ENCODE measurements at regions not wholly inside any gene's neighbourhood (a gene's known extent, or its start where the extent isn't known, plus 50 kb on each side); places are given as distances from the start of the nearest gene placed in this dataset.

DNA sequence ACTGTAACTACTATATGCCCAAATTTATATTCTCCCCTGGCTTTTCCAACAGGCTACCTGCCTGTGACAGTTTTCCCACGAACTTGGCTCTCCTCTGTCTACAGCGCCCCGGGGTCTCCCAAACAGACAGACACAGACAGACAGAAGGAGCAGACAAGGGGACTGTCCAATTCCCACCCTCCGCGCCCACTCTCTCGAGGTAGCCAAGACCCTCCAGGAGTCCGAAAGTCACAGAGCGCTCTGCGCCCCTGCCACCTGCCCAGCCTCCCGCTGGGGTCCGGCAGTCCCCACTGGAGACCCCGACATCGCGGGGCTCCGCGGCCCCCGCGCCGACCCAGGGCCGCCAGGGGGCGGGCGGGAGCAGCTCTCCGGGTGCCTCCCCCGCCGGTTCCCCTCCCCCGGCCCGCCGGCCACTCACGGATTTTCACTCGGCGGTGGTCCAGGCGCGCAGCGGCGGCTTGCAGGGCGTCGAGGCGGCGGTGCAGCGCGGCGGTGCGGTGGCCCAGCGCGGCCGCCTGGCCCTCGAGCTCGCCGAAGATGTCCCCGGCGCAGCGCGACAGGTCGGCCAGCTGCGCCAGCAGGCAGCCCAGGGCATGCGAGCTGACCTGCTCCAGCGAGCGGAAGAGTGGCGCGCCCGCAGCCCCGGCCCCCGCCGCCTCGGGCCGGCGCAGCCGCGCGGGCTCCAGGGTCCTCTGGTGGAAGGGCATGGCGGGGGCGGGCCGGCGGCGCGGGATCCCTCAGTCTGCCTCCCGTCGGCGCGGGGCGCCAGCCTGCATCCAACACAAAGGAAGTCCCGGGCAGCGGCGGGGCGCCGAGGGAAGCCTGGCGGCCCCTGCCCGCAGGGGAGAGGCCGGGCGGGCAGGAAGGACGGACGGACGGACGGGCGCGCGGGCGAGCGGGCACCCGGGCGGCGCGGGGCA is 81.3 kb upstream of the CCDC28A start:
- TF ChIP-seq POLR2AphosphoS5 (IDR thresholded peaks at IDR 0.05) (peak in 2 of 3 donors; percentile 56 to 59), POLR2A (IDR thresholded peaks at IDR 0.05) (no peak)
- TF ChIP-seq, protein P1, sequence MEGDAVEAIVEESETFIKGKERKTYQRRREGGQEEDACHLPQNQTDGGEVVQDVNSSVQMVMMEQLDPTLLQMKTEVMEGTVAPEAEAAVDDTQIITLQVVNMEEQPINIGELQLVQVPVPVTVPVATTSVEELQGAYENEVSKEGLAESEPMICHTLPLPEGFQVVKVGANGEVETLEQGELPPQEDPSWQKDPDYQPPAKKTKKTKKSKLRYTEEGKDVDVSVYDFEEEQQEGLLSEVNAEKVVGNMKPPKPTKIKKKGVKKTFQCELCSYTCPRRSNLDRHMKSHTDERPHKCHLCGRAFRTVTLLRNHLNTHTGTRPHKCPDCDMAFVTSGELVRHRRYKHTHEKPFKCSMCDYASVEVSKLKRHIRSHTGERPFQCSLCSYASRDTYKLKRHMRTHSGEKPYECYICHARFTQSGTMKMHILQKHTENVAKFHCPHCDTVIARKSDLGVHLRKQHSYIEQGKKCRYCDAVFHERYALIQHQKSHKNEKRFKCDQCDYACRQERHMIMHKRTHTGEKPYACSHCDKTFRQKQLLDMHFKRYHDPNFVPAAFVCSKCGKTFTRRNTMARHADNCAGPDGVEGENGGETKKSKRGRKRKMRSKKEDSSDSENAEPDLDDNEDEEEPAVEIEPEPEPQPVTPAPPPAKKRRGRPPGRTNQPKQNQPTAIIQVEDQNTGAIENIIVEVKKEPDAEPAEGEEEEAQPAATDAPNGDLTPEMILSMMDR (IDR thresholded peaks at IDR 0.05 in 8 of 11, conservative IDR thresholded peaks at IDR 0.05 in 3 of 11) = peak in 10 of 11 experiments; percentile 25 to 92 (median 82)
- DNase-seq = peak; percentile 91
- intact Hi-C loops (cut with DNase I; ENCODE audit: low total_unique reads) = loop anchor here (10.0 kb wide), 1 partner anchor 72 kb away; no protein-coding TSS in a partner anchor
- peak overlapping the region; percentile 61 to 97 (median 82) for H3K4me3 ChIP-seq
- H3K27ac ChIP-seq = peak overlapping the region; percentile 36 to 87 (median 81)
- H3K36me3 ChIP-seq = no peaks in the 10 kb centered on the region
- peaks cover 0 to 38% (median 0%) of the 10 kb centered on the region in 7 donors for H3K27me3 ChIP-seq (replicated peaks in 1 of 7)
- 0 to 1% (median 1%) methylated on average over 73 to 103 of the region's 103 CpGs for WGBS, 5 donors
- H3K4me1 ChIP-seq = peaks cover 4 to 26% (median 19%) of the 10 kb centered on the region in 6 donors
- H3K9me3 ChIP-seq = no peaks in the 10 kb centered on the region

DNA sequence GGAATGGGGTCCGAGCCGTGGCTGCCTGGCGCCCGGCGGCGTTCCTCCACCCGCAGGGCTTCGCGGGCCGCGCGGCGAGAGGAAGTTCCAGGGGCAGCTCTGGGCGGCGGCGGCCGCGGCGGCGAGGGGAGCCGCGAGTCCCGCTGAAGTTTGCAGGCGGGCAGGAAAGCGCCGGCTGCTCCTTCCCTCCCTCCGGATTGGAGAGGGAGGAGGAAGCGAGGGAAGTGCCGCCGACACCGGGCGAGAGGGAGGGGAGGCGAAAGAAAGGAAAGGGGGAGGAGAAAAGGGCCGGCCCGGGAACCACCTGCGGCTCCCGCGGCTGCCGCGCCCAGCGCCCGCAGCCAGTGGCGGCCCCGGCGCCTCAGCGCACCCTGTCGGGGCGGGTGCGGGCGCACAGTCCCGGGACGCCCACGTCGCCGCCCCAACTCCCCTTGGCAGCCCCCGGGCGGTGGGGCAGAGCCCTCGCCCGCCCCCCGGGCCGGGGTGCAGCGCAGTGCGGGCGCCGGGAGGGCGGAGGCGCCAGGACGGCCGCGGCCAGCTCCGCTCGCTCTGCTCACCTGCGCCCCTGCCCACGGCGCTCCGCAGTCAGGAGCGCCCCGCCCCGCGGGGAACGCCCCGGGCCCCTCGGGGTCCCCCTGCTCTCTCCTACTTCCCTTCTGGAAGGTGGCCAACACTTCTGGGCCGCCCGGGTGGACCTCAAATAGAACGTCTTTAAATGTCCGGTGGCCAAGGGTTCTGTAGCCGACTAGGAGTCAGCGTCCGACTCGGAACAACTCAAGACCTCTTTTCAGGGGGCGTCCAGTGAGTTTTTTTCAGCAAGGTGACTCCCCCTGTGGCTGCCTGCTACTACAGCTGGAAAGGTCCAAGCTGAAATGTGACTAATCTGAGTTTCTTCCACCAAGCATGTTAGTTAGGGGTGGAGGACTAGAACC is 80.3 kb upstream of the CCDC28A start:
- H3K9me3 ChIP-seq = no peaks in the 10 kb centered on the region
- H3K4me1 ChIP-seq = peaks cover 4 to 26% (median 19%) of the 10 kb centered on the region in 6 donors
- TF ChIP-seq, protein P1 (IDR thresholded peaks at IDR 0.05 in 8 of 11, conservative IDR thresholded peaks at IDR 0.05 in 3 of 11) = peak in 1 of 11 experiments; percentile 11
- TF ChIP-seq POLR2AphosphoS5 (IDR thresholded peaks at IDR 0.05) (peak; percentile 29 to 64 (median 63)), POLR2A (IDR thresholded peaks at IDR 0.05) (no peak)
- intact Hi-C loops (cut with DNase I; ENCODE audit: low total_unique reads) = loop anchor here (10.0 kb wide), 1 partner anchor 72 kb away; no protein-coding TSS in a partner anchor
- H3K4me3 ChIP-seq = peak overlapping the region; percentile 61 to 97 (median 82)
- H3K36me3 ChIP-seq = no peaks in the 10 kb centered on the region
- DNase-seq = peak; percentile 91
- 0 to 3% (median 1%) methylated on average over 33 to 91 of the region's 92 CpGs for WGBS, 5 donors
- peaks cover 0 to 38% (median 0%) of the 10 kb centered on the region in 7 donors for H3K27me3 ChIP-seq (replicated peaks in 1 of 7)
- peak overlapping the region; percentile 36 to 87 (median 81) for H3K27ac ChIP-seq

DNA sequence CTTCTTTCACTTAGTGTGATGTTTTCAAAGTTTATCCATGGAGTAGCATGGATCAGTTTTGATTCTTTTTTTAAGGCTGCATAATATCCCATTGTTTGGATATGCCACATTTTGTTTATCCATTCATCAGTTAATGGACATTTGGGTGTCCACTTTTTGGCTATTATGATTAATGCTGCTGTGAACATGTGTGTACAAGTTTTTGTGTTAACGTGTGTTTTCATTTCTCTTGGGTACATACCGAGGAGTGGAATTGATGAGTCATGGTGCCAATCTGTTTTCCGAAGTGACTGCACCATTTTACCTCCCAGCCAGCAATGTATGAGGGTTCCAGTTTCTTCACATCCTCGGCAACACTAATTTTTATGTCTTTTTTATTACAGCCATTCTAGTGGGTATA is 78.4 kb upstream of the CCDC28A start:
- intact Hi-C loops (cut with DNase I; ENCODE audit: low total_unique reads) = loop anchor here (10.0 kb wide), 1 partner anchor 70 kb away; no protein-coding TSS in a partner anchor
- Histone ChIP-seq H3K9me3 (no peaks in the 10 kb centered on the region), H3K4me3 (no peak overlapping the region), H3K27ac (no peak overlapping the region), H3K27me3 (replicated peaks in 1 of 7) (peaks cover 0 to 38% (median 0%) of the 10 kb centered on the region in 7 donors), H3K36me3 (no peaks in the 10 kb centered on the region), H3K4me1 (peaks cover 4 to 26% (median 19%) of the 10 kb centered on the region in 6 donors)
- no peak for TF ChIP-seq POLR2AphosphoS5 (IDR thresholded peaks at IDR 0.05)
- no peak for TF ChIP-seq POLR2A (IDR thresholded peaks at IDR 0.05)
- TF ChIP-seq, protein P1 (IDR thresholded peaks at IDR 0.05 in 8 of 11, conservative IDR thresholded peaks at IDR 0.05 in 3 of 11) = no peak
- no peak for DNase-seq
- WGBS, 5 donors = 84 to 96% (median 90%) methylated on average over 4 of the region's 4 CpGs

Data from spleen (tissue), 11 donors.